Caki2 (cell line): ENCODE measurements at regions not wholly inside any gene's neighbourhood (a gene's known extent, or its start where the extent isn't known, plus 50 kb on each side); places are given as distances from the start of the nearest gene placed in this dataset.
"Not testable (repeated sequence)": the region's sequence is repeated elsewhere in the genome, so short reads cannot be mapped to it uniquely, and the experiment has no call there.

ENCODE experiments used
- DNase-seq: peaks from one replicate; pipeline ENCODE4 v3.0.0-alpha.2; 2015; ENCODE audit warnings: low read depth
- in situ Hi-C: cut with HindIII; loops from 2 replicates; pipeline ENCODE4 v1.10.0; 2016; ENCODE audit warnings: low sequenced_read_pairs, low pct_unique_long_range_greater_than_20kb, mixed read lengths

DNA sequence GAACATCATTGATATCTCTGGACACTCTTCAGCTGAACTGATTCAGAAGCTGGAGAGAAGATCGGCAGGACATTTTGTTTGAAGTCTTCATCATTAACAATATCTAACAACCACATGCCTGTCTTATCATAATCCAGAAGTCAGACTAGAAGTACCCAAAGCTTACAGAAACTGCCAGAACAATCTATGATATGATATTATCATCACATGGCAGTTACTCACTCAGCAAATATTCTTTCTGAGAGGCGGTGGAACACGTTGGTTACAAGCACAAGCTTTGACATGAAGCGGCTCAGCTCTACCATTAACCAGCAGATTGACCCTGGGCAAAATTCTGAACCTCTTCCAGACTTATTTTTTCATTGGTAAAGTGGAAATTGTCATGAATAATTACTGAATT is 69.4 kb upstream of the KIT start:
- DNase-seq = no peak
- in situ Hi-C loops = no loop called here

DNA sequence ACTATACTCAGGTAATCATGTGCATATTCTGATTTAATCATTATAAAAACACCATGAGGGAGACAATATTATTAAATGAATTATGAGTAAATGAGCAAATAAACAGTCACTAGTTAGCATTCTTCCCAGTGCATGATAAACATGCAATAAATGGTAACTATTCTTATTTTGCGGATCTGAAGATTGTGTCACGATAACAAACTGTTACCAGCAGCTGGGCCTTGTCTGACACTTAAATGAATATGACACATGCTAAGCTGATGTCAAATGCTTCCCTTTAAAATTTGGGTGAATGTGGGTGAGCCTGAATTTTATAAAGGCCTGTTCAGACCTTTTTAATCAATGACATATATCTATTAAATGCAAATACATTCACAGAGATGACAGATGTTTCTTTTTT is 68.2 kb upstream of the KIT start:
- no peak for DNase-seq
- in situ Hi-C loops = no loop called here

DNA sequence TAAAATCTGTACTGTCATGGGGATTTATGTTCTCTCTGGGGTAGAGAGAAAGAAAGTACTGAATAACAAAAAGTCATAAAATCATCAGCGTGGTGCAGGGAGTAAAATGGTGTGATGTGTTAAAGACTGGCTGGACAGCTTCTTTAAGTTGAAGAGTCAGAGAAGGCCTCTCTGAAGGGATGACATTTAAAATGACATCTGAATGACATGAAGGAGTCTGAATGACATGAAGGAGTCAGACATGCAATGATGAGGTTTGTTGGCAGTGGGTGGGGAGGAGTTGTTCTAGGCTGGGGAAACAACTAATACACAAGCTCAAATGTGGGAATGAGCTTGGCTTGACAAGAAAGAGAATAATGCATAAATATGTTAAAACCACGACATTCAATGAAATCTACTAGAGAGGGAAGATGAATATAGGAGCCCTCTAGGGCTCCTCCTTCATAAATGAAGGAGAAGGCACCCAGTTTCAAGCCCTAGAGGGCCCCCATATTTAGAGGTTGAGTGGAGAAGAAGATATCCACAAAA is 63.9 kb upstream of the KIT start:
- no peak for DNase-seq
- in situ Hi-C loops = no loop called here

DNA sequence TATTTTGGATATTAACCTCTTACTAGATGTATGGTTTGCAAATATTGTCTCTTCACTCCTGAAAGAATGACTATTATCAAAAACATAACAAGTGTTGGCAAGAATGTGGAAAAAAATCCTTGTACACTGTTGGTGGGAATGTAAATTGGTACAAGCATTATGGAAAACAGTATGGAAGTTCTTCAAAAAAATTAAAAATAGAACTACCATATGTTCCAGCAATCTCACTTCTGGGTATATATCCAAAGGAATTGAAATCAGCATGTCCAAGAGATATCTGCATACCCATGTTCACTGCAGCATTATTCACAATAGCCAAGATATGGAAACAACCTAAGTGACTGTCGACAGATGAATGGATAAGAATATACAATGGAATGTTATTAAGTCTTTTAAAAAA is 61.6 kb upstream of the KIT start:
- DNase-seq = no peak
- in situ Hi-C loops = no loop called here

DNA sequence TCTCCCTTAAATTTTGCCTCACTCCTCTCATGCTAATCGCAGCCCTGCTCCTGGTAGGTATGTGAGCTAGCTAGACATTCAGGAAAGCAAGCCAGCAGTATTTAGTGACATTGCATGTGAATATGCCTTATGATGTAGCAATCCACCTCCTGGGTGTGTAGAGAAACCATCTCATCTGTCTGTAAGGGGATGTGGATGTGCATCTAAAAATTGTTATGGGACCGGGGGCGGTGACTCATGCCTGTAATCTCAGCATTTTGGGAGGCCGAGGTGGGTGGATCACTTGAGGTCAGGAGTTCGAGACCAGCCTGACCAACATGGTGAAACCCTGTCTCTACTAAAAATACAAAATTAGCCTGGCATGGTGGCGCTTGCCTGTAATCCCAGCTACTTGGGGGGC is 60.1 kb upstream of the KIT start:
- DNase-seq, in situ Hi-C loops: not testable (repeated sequence)

DNA sequence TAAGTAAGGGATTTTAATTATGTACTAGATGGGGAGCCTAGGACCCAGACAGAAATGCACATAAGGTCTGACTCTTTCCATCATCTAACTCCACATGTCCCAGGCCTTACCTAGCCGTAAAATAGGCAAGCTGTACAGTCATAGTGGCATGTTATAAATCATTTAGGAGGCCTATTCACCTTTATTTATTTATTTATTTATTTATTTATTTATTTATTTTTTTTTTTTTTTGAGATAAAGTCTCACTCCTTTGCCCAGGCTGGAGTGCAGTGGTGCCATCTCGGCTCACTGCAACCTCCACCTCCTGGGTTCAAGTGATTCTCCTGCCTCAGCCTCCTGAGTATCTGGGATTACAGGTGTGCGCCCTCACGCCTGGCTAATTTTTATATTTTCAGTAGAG is 55.6 kb upstream of the KIT start:
- in situ Hi-C loops, DNase-seq: not testable (repeated sequence)

DNA sequence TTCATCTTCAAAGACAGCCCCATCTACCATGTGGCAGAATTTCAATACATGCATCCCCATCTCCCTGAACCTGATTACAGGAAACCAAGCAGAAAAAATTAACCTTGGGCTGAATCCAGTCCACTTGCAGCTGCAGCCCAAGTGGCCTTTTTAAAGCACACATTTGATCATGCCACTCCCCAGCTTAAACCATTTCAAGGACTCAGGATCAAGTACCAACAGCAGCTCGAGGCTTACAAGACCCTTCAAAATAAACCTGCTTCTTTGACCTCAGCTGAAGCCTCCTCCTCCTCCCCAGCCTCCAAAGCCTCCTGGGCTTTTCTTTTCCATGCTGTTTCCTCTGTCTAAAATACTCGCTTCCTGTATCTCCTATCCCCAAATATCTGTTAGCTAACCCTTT is 50.7 kb upstream of the KIT start:
- in situ Hi-C loops = no loop called here
- no peak for DNase-seq

DNA sequence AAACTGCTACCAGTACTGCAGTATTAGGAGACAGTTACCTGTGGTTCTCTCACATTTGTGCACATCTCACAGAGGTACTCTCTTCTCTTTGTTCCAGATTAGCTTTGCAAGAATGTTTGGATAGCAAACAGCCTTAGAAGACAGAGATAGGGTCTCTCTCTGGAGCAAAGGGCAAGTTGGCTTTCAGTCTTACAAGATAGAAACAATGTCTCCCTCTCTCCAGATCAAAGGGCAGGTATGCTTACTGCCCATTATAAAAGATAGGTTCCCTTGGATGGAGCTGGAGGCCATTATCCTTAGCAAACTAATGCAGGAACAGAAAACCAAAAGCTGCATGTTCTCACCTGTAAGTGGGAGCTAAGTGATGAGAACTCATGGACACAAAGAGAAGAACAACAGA is 50.2 kb upstream of the KIT start:
- no peak for DNase-seq
- in situ Hi-C loops = no loop called here
